PC-9 (cell line): ENCODE measurements at regions not wholly inside any gene's neighbourhood (a gene's known extent, or its start where the extent isn't known, plus 50 kb on each side); places are given as distances from the start of the nearest gene placed in this dataset.

Source experiments
- EZH2 ChIP-seq: fragments of 200-600 bp; sonication (generic); IDR thresholded peaks from 2 replicates; pipeline ENCODE4 v1.8.0; 2017; ENCODE audit warnings: antibody characterized with exemption, low read depth
- TF ChIP-seq, protein P1 (sequence below): fragments of 200-600 bp; sonication (generic); conservative IDR thresholded peaks from 2 replicates; pipeline ENCODE4 v1.6.1; 2017; ENCODE audit warnings: mixed run types, antibody characterized with exemption, mild to moderate bottlenecking, moderate library complexity

DNA sequence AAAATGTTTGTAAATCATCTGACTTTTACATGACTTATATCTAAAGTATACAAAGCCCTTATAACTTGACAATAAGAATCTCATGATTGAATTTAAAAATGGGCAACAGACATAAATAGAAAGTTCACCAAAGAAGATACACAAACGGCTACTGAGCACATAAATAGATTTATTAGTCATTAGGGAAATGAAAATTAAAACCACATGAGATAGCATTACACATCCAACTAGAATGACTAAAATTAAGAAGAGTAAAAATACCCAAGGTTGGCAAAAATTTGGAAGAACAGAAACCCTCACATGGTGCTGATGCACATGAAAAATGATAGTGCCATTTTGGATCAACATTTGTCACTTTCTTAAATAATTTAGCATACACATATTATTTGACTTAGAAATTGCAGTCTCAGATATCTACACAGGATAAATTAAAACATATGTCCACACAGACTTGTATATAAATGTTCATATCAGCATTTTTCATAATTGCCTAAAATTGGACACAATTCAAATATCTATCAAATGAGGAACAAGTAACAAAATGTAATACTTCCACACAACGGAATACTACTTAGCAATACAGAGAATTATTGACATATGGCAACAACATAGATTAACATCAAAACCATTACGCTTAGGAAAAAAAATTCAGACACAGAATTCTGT is 359.1 kb upstream of the DAB2 start:
- TF ChIP-seq, protein P1, sequence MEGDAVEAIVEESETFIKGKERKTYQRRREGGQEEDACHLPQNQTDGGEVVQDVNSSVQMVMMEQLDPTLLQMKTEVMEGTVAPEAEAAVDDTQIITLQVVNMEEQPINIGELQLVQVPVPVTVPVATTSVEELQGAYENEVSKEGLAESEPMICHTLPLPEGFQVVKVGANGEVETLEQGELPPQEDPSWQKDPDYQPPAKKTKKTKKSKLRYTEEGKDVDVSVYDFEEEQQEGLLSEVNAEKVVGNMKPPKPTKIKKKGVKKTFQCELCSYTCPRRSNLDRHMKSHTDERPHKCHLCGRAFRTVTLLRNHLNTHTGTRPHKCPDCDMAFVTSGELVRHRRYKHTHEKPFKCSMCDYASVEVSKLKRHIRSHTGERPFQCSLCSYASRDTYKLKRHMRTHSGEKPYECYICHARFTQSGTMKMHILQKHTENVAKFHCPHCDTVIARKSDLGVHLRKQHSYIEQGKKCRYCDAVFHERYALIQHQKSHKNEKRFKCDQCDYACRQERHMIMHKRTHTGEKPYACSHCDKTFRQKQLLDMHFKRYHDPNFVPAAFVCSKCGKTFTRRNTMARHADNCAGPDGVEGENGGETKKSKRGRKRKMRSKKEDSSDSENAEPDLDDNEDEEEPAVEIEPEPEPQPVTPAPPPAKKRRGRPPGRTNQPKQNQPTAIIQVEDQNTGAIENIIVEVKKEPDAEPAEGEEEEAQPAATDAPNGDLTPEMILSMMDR: no peak
- no peak for TF ChIP-seq EZH2
